Immature natural killer cell (primary cell): ENCODE measurements at regions not wholly inside any gene's neighbourhood (a gene's known extent, or its start where the extent isn't known, plus 50 kb on each side); places are given as distances from the start of the nearest gene placed in this dataset.

Experiments
- DNase-seq, 3 donors: peaks; one replicate each; pipeline ENCODE4 v3.0.0; 2022; ENCODE audit warnings: mixed read lengths in 1 of 3
- H3K27ac Mint-ChIP-seq, 6 donors: one replicate each; pipeline ENCODE4 v1.8.0; 2020; ENCODE audit warnings: mixed read lengths in 6 of 6, mild to moderate bottlenecking in 5 of 6, inconsistent platforms in 4 of 6, moderate library complexity in 3 of 6
- H3K27me3 Mint-ChIP-seq, 3 donors: one replicate each; pipeline ENCODE4 v1.8.0; 2020 to 2021; ENCODE audit warnings: low read depth in 3 of 3, mild to moderate bottlenecking in 3 of 3, mixed read lengths in 3 of 3, moderate library complexity in 3 of 3, inconsistent platforms in 1 of 3
- H3K36me3 Mint-ChIP-seq, 3 donors: one replicate each; pipeline ENCODE4 v1.8.0; 2020; ENCODE audit warnings: mixed read lengths in 3 of 3, inconsistent platforms in 2 of 3, mild to moderate bottlenecking in 2 of 3
- H3K4me1 Mint-ChIP-seq, 2 donors: one replicate each; pipeline ENCODE4 v1.8.0; 2020; ENCODE audit warnings: inconsistent platforms in 2 of 2, mild to moderate bottlenecking in 2 of 2, mixed read lengths in 2 of 2, moderate library complexity in 1 of 2
- H3K4me3 Mint-ChIP-seq, 5 donors: one replicate each; pipeline ENCODE4 v1.8.0; 2020; ENCODE audit warnings: mild to moderate bottlenecking in 5 of 5, mixed read lengths in 5 of 5, inconsistent platforms in 3 of 5, moderate library complexity in 3 of 5
- H3K9me3 Mint-ChIP-seq, 6 donors: one replicate each; pipeline ENCODE4 v1.8.0; 2020; ENCODE audit warnings: mild to moderate bottlenecking in 6 of 6, mixed read lengths in 6 of 6, inconsistent platforms in 4 of 6, moderate library complexity in 3 of 6

DNA sequence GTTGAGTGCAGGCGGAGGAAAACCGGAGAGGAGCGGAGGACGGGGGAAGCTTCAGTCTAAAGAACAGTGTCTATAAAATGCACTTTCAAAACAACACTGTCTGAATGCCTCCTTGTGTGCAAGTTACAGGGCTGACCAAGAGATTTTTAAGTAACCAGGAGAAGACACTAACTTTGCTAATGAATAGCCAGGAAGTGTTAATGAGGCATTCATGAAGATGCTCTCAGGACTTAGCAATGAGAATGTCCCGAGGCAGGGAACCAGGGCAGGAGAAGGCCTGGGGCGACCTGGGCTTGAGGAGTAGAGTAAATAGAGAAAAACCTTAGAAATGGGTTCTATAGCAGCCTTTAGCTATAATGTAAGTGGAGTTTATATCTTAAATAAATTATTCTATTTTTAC, 312.1 kb downstream of the SKIDA1 start:
- no peak overlapping the region for H3K4me3 Mint-ChIP-seq
- peaks cover 0 to 3% (median 0%) of the 10 kb centered on the region in 3 donors for H3K27me3 Mint-ChIP-seq
- no peaks in the 10 kb centered on the region for H3K4me1 Mint-ChIP-seq
- no peaks in the 10 kb centered on the region for H3K9me3 Mint-ChIP-seq
- no peak for DNase-seq
- H3K27ac Mint-ChIP-seq = no peak overlapping the region
- no peaks in the 10 kb centered on the region for H3K36me3 Mint-ChIP-seq

DNA sequence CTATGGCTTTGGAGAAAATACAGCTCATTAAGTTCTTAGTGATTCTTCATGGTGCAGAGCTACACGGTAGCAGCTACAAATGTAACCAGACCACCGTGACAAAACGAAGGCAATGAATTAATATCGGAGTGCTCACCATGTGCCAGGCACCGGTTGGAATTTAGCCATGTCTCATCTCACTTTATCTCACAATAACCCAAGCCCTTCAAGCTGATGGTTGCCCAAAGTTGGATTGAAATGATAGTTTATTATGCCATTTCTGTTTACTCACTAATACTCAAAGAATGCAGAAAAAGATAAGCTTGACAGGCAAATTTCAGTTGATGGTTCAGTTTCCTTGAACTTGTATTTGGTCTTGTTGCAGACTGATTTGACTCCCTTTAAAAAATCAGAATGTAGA, 312.6 kb downstream of the SKIDA1 start:
- peaks cover 0 to 3% (median 2%) of the 10 kb centered on the region in 3 donors for H3K27me3 Mint-ChIP-seq
- H3K36me3 Mint-ChIP-seq = no peaks in the 10 kb centered on the region
- H3K27ac Mint-ChIP-seq = no peak overlapping the region
- no peak overlapping the region for H3K4me3 Mint-ChIP-seq
- H3K4me1 Mint-ChIP-seq = no peaks in the 10 kb centered on the region
- no peak for DNase-seq
- H3K9me3 Mint-ChIP-seq = peaks cover 0 to 3% (median 0%) of the 10 kb centered on the region in 6 donors

DNA sequence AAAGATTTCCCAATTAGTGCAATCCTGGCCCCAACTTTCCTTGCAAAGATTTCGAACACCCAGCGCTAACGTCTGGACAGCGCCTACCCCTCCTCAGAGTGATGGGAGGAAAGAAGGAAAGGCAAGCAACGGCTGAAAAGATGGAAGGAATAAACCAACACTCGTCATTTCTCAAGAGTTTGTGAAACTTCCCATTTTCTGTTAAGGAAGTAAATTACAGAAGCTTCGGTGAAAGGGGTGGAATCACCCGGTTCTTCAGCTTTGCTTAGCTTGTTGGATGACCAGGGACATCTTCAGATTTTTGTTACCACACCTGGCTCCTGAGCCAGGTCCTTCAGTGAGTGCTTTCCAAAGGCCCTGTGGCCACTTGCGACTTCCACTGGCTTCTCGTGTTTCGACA, 313.1 kb downstream of the SKIDA1 start:
- H3K27ac Mint-ChIP-seq = no peak overlapping the region
- peaks cover 0 to 9% (median 0%) of the 10 kb centered on the region in 6 donors for H3K9me3 Mint-ChIP-seq
- H3K4me3 Mint-ChIP-seq = no peak overlapping the region
- no peak for DNase-seq
- H3K36me3 Mint-ChIP-seq = no peaks in the 10 kb centered on the region
- H3K4me1 Mint-ChIP-seq = no peaks in the 10 kb centered on the region
- H3K27me3 Mint-ChIP-seq = peaks cover 0 to 8% (median 3%) of the 10 kb centered on the region in 3 donors

DNA sequence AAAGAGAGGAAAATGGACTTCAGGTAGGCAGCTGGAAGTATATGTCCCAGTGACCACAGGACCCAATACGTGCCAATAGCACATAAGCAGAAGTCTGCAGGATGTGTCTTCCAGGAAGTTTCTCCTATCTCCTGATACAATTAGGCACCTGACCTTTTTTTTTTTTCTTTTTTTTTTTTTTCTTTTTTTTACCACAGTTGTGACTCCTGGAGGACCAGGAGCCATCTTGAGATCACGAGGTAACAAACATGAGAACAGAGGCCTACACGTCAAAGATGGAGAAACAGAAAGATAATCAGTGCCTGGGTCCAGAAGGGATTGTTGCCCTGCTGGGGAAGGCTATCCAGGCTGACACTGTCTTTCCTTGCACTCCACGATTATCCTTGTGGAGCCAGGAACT, 312.4 kb upstream of the NEBL start:
- no peak for DNase-seq
- H3K4me1 Mint-ChIP-seq = no peaks in the 10 kb centered on the region
- no peak overlapping the region for H3K27ac Mint-ChIP-seq
- H3K36me3 Mint-ChIP-seq = no peaks in the 10 kb centered on the region
- no peak overlapping the region for H3K4me3 Mint-ChIP-seq
- H3K27me3 Mint-ChIP-seq = peaks cover 2 to 13% (median 4%) of the 10 kb centered on the region in 3 donors
- peaks cover 0 to 10% (median 0%) of the 10 kb centered on the region in 6 donors for H3K9me3 Mint-ChIP-seq

DNA sequence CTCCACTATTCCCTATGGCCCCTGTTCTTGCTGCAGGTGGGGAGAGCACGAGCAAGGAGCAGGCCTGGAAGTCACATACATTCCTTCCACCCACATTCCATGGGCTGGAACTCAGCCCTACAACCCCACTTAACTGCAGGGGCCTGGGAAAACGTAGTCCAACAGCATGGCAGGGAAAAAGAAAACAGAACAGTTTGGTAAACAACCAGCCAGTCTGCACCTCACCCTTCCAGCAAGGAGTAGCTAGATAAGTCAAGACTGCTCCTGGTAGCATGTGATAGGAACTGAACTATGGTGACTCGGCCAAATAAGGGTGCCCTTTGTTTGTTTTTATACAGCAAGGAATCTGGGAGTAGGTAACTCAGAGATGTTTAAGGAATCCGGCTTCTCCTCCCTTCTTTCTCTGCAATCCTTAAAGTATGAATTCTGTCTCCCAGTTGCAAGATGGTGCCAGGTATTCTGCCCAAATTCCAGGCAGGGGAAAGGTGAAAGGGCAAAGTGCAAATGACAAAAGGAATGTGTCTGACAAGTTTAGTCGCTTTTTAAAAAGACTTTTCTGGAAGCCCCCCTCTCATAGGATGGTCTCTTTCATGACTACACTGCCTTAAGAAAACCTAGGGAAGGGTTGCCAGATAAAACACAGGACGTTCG, 311.7 kb upstream of the NEBL start:
- Mint-ChIP-seq H3K4me3 (no peak overlapping the region), H3K9me3 (peaks cover 0 to 10% (median 0%) of the 10 kb centered on the region in 6 donors), H3K36me3 (no peaks in the 10 kb centered on the region), H3K27ac (no peak overlapping the region), H3K4me1 (no peaks in the 10 kb centered on the region), H3K27me3 (peaks cover 2 to 16% (median 7%) of the 10 kb centered on the region in 3 donors)
- DNase-seq = no peak

DNA sequence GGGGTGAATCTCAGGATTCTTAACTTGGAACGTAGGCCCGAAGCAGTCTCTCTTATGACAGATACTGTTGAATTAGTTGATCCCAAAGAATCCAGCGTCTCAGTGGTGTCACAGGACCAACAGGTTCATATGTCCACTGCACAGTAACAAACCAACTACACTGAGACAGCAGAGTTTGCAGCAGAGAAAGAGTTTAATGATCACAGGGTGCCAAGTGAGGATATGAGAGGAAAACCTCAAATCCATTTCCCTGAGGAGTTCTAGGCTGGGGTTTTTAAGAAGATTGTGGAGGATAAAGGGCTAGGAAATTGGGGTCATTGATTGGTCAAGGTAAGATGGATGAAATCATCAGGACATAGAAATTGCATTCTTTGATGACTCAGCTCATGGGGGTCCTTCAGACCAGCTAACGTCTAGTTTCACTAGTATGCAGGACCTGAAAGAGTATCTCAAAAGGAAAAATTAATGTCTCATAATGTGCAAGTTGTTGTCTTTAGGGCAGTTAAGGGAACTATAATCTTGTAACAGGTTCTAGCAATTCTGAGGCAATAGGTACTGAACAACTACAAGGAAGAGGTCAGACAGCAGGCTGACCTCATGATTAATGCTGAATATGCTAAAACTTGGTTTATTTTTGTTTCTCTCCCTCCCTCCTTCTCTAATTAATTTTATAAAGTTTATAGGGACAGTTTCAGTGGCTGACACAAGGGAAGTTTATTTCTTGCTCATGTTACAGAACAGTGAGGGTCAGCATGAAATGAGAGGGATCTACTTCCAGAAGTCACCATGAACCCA, 310.9 kb upstream of the NEBL start:
- Mint-ChIP-seq H3K36me3 (no peaks in the 10 kb centered on the region), H3K27me3 (peaks cover 2 to 16% (median 7%) of the 10 kb centered on the region in 3 donors), H3K4me3 (no peak overlapping the region), H3K9me3 (peaks cover 0 to 10% (median 0%) of the 10 kb centered on the region in 6 donors), H3K4me1 (no peaks in the 10 kb centered on the region), H3K27ac (no peak overlapping the region)
- no peak for DNase-seq

DNA sequence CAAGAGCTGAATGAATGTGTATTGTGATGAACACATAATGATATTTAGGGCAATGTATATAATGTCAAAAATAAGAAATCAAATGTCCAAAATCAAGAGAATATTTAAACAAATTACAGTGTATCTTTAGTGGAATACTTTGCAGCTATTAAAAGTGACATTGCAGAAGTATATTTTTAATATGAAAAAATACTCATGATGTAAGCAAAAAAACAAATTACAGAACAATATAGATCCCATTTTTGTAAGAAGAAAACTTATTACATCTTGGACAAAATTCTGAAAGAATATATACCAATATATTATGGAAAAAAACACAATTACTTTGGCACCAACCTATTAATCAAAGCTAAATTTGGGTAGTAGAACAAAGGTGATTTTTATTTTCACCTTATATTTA, 308.2 kb upstream of the NEBL start:
- Mint-ChIP-seq H3K27me3 (peaks cover 2 to 16% (median 3%) of the 10 kb centered on the region in 3 donors), H3K27ac (no peak overlapping the region), H3K36me3 (no peaks in the 10 kb centered on the region), H3K9me3 (peaks cover 0 to 10% (median under 1%) of the 10 kb centered on the region in 6 donors), H3K4me1 (no peaks in the 10 kb centered on the region), H3K4me3 (no peak overlapping the region)
- DNase-seq = no peak

DNA sequence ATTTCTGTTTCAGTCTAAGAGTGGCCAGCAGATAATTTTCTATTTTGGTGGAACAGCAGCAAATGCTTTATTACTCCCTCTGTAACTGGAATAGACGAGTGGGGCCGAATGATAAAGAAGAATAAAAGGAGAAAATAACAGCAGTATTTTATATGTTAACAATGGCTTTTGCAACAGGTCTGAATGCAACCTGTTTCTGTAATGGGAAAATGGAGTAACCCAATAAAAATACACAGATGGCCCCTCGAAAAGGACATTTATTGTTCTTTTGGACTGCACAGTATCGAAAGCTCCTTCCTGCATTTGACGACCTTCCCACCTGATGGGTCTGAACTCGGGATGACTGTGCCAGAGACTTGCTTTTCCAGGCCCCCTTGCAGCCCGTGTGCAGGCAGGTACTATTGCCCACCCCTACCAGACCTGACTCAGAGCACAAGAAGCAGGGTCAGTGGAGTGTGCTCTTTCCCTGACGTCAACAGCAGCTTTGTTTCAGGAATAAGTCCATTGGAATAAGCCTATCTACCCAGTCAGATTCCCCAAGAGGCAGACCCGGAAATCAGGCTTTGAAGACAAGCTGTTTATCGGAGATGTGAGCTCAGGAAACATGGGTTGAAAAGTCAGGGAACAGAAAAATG, 306.5 kb upstream of the NEBL start:
- Mint-ChIP-seq H3K36me3 (no peaks in the 10 kb centered on the region), H3K4me1 (no peaks in the 10 kb centered on the region), H3K9me3 (peaks cover 0 to 12% (median 2%) of the 10 kb centered on the region in 6 donors), H3K27me3 (peaks cover 2 to 19% (median 3%) of the 10 kb centered on the region in 3 donors), H3K27ac (no peak overlapping the region), H3K4me3 (no peak overlapping the region)
- no peak for DNase-seq

DNA sequence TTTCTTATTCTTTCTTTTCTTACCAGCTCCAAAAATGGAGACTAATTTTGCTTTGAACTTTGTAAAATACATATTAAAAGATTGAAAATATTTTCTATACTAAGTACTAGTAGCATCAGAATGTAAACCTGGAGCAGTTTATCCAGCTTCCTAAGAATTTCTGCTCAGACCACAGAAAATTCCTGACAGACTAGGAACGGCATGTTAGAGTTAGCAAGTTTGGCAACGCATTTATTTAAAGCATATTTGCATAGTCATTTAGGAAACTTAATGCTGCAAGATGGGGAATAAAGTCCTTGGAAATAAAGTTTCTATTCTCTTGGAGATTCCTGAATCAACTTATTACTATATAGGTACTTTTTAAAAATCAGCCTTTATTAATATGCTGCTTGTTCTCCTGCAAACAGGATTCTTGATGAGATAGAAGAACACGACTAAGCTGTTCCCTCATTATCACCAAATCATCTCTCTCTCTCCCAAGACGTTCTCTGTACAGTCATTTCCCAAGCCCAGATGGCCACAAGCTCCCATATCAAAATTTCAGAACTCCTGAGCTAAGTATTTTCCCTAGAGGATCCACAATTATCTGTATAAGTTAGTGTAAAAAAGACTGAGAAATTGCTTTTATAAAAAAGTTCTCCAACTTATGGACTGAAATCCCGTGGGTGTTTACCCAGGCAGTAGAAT, 305.8 kb upstream of the NEBL start:
- Mint-ChIP-seq H3K27me3 (peaks cover 2 to 16% (median 3%) of the 10 kb centered on the region in 3 donors), H3K4me1 (no peaks in the 10 kb centered on the region), H3K36me3 (peaks cover 0 to 1% (median 0%) of the 10 kb centered on the region in 3 donors), H3K27ac (no peak overlapping the region), H3K4me3 (no peak overlapping the region), H3K9me3 (peaks cover 0 to 16% (median 8%) of the 10 kb centered on the region in 6 donors)
- no peak for DNase-seq

DNA sequence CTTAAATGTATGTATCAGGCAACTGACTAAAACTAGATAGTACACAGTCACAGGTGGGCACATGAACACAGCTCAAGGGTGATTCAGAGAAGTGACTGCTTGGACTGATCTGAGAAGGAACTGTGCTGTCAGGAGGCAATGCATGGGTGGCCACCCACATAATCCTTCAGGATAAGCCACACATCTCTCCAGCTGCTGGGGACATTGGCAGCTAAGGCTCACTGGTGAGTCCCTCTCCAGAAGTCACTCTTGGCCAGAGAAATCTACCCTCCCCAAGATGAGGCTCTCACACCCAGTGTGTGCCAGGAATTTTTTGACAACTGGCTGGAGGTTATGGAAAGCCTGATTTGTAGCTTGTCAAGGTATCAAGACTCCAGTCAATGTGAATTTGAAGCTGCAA, 302.4 kb upstream of the NEBL start:
- Mint-ChIP-seq H3K9me3 (peaks cover 5 to 18% (median 13%) of the 10 kb centered on the region in 6 donors), H3K36me3 (peaks cover 0 to 5% (median 0%) of the 10 kb centered on the region in 3 donors), H3K4me1 (no peaks in the 10 kb centered on the region), H3K27ac (no peak overlapping the region), H3K4me3 (no peak overlapping the region), H3K27me3 (peaks cover 0 to 7% (median 2%) of the 10 kb centered on the region in 3 donors)
- DNase-seq = no peak

DNA sequence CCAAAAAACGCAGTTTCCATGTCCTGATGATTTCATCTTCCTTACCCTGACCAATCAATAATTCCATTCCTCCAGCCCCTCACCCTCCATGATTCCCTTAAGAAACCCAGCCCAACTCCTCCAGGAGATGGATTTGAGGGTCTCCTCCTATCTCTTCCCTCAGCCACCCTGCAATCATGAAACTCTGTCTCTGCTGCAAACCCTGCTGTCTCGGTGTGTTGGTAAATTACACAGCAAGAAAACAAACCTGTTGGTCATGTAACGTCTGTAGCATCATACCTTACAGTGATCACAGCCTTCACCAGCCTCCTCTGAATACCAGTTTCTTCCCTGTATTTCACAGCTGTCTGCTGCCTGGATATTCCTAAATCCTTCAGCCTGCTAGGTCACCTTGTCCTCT, 300.7 kb upstream of the NEBL start:
- Mint-ChIP-seq H3K36me3 (peaks cover 0 to 5% (median 0%) of the 10 kb centered on the region in 3 donors), H3K27me3 (peaks cover 0 to 4% (median 2%) of the 10 kb centered on the region in 3 donors), H3K9me3 (peaks cover 5 to 18% (median 13%) of the 10 kb centered on the region in 6 donors), H3K27ac (no peak overlapping the region), H3K4me1 (no peaks in the 10 kb centered on the region), H3K4me3 (no peak overlapping the region)
- no peak for DNase-seq

DNA sequence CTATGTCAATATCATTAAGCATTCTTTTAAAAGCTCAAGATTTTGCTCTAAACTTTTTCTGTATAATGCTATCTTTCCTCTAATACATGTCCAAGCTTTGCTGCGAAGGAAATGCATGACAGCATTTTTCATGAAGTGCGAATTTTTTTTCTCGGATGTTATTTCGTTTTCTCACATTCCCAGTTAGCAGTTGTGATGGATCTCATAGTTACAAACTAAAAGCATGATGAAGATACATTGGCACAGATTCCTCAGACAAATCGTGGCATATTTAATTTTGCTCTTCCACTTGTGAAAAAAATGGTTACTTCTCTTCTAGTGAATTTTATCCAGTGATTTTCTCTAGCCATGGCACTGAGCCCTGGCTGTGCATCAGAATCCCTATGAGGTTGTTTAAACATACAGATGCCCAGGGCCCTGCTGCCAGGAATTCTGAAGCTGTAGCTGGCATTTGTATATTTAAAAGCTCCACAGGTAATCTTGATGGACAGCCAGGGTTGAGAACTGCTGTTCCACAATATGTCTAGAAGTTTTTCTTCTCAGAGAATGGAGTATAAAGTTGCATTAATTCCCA, 299.8 kb upstream of the NEBL start:
- no peaks in the 10 kb centered on the region for H3K4me1 Mint-ChIP-seq
- H3K27ac Mint-ChIP-seq = no peak overlapping the region
- H3K4me3 Mint-ChIP-seq = no peak overlapping the region
- H3K36me3 Mint-ChIP-seq = peaks cover 0 to 5% (median 0%) of the 10 kb centered on the region in 3 donors
- peaks cover 5 to 18% (median 13%) of the 10 kb centered on the region in 6 donors for H3K9me3 Mint-ChIP-seq
- DNase-seq = no peak
- H3K27me3 Mint-ChIP-seq = peaks cover 0 to 4% (median 3%) of the 10 kb centered on the region in 3 donors

DNA sequence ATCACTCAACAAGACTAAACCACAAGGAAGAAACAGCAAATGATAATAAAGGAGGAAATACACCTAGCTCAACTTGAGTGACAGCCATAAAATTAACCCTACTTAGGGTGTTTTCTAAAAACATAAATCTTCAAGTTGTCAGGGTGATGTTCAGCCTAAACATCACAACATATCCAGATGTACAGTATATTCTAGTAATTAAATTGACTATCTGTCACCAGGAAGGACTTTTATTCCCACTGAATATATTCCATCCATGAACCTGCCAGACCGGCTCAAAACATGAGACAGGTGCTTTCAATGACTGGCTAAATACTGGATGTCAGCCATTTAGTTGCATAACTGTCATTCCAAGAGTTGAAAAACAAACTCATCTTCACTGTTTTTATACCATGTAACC, 298.1 kb upstream of the NEBL start:
- Mint-ChIP-seq H3K27ac (no peak overlapping the region), H3K36me3 (peaks cover 0 to 5% (median 0%) of the 10 kb centered on the region in 3 donors), H3K9me3 (peaks cover 5 to 18% (median 13%) of the 10 kb centered on the region in 6 donors), H3K27me3 (peaks cover 0 to 6% (median 4%) of the 10 kb centered on the region in 3 donors), H3K4me1 (no peaks in the 10 kb centered on the region), H3K4me3 (no peak overlapping the region)
- no peak for DNase-seq
